HG02763 (cell line): ENCODE measurements at regions not wholly inside any gene's neighbourhood (a gene's known extent, or its start where the extent isn't known, plus 50 kb on each side); places are given as distances from the start of the nearest gene placed in this dataset.
"Not testable (repeated sequence)": the region's sequence is repeated elsewhere in the genome, so short reads cannot be mapped to it uniquely, and the experiment has no call there.

Experiments used
- ATAC-seq: cut with Tn5 transposase; IDR thresholded peaks from one replicate; pipeline ENCODE4 v1.9.1; 2021; ENCODE audit warnings: mild to moderate bottlenecking, moderate library complexity; ENCODE audit not compliant: unreplicated experiment

DNA sequence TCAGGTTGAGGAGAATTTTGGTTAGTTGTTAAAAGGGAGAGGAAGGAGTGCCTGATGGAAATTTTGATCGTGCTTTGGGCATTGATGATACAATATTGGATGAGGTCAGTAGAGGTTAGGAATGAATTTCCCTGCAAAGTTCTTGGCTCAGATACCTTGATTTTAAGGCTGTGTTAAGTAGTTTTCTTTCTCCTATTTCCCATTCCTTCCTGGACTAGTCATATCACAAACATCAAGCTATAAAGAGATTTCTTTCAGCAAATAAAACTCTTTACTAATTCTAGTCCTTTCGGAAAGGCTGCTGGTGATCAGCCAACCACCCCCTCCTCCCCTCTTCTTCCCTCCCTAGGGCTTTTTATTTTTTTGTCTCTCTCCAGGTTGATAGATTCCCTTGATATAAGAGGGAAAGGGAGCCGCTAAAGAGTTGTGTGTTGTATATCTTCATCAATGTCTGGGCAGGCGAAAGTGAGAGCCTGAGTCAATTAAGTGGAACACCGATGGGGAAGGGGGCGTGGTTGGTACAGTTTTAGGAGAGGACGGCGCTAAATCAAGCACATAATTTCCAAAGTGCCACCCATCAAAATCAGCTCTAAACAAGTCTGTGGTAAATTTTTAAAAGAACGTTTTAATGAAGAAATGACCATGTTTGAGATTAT, 100.1 kb upstream of the PLXNA2 start:
- no peak for ATAC-seq

- ATAC-seq, result no peak
Observed at GRCh38 chr1:208347191-208347590, 103.0 kb upstream of the PLXNA2 start.

- ATAC-seq, result no peak
Observed at GRCh38 chr1:208349694-208350330, 105.6 kb upstream of the PLXNA2 start.

DNA sequence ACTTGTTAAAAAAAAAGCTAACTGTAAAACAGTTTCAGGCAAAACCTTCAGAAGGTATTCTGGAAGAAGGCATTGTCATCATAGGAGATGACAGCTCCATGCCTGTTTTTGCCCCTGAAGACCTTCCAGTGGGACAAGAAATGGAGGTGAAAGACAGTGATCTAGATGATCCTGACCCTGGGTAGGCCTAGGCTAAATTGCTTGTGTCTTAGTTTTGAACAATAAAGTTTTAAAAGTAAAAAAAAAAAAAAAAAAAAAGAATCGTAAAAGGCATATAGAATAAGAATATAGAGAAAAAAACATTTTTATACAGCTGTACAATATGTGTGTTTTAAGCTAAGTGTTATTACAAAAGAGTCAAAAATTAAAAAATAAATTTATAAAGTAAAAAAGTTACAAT, 106.6 kb upstream of the PLXNA2 start:
- no peak for ATAC-seq

DNA sequence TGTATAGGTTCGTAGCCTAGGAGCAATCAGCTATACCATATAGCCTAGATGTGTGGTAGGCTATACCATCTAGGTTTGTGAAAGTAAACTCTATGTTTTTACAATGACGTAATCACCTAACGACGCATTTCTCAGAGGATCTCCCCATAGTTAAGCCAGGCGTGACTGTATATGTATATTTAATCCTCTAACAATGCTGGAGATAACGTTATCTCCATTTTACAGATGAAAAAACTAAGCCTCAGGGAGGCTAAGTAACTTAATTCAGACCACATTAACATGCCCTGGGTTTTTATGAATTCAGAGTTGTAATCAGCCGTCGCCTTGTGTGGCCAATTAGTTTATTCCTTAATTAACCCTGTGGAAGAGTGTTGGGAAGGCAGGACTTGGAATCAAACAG, 107.7 kb upstream of the PLXNA2 start:
- ATAC-seq, result no peak

GRCh38 chr1:208353797-208354196, 109.6 kb upstream of the PLXNA2 start:
- not testable (repeated sequence) for ATAC-seq

DNA sequence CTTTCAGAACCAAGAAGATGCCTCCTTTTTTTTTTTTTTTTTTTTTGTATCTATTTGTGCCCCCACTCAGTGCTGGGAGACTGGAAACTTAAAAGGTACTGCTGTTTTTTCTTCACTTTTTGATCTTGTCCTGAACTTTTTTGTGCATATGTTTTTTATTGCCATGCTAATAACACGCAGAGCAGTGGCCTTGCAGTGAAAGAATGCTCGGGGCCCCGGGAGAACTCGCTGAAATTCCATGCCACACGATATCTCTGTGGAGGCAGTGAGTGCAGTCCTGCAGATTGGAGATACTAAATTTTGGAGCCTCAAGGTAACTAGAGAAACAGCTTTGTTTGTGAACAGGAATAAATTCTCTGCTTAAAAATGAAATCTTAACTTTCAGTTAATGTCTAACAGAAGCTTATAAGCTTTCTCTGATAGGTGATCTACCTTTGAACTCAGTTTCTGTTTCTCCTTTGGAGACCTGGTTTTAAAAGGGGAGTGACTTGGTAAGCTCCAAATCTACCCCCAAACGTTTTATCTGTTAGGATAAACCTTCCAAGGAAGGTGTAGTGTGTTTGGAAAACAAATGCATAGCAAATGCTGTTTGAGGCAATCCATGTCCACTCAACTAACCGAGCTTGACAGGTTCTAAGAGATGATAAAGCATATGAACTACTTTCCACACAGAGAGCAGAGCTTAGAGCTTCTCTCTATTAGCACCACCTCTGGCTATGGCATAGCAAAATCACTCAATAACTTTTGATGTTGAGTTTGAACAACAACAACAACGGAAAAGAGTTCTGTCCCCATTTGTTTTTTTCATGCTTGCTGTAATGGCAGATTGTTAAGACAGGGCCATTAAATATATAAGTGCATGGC, 113.7 kb upstream of the PLXNA2 start:
- ATAC-seq, result no peak

- ATAC-seq, result no peak
Observed at GRCh38 chr1:208358651-208359050, 114.5 kb upstream of the PLXNA2 start.

GRCh38 chr1:208362011-208362410, 117.8 kb upstream of the PLXNA2 start:
- ATAC-seq, result no peak

DNA sequence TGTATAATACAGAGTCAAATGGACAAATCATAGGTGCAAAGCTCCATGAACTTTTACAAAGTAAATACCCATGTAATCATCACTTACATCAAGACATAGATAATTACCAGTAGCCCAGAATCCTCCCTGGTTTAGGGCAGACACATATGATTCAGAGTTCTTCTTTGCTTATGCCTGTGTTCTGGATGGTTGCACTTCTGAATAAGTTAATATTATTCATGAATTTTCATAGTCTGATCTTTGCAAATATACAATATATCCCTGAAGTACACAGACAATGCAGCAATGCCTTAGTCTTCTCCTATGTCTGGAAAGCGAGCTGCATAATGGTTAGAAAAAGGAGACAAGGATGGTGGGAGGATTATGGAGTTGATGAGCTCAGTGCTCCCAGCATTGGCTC, 122.4 kb upstream of the PLXNA2 start:
- ATAC-seq, result no peak

GRCh38 chr1:208369045-208369444, 124.9 kb upstream of the PLXNA2 start:
- ATAC-seq, result no peak

DNA sequence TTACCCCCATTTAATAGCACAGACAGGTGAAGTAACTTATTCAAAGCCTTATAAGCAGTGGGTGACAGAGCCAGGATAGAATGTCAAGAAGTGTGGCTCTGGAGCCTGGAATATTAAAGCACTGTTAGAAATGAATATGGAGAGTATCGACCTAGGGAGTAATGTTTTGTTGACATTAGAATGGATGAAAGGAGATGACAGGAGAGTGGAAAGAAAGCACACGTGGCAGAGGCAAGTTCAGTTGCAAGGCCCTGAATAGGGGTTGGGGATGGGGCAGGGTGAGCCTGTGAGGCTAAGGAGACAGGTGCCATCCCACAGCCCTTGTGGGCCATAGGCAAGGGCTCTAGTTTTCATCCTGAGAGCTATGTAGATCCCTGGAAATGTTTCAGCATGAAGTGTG, 125.5 kb upstream of the PLXNA2 start:
- ATAC-seq, result no peak

- ATAC-seq, result no peak
Observed at GRCh38 chr1:208374391-208374941, 130.3 kb upstream of the PLXNA2 start.

DNA sequence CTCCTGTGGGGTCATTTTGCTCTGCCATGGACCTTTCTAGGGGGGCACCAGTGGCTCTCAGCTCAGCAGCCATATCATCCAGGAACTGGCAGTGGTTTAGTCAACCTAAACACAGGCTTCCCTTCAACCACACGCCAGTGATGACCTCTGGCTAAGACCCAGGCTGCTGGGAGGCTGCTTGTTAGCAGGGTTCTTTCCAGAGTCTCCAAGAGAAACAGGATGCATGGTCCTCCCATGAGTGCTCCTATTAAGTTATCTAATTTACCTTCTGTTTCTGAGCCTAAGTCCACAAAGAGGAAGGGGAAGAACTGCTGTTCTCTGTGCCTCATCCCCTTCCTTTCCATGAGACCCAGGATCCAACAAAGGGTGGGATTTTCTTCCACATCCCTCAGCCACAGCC, 137.3 kb upstream of the PLXNA2 start:
- no peak for ATAC-seq

DNA sequence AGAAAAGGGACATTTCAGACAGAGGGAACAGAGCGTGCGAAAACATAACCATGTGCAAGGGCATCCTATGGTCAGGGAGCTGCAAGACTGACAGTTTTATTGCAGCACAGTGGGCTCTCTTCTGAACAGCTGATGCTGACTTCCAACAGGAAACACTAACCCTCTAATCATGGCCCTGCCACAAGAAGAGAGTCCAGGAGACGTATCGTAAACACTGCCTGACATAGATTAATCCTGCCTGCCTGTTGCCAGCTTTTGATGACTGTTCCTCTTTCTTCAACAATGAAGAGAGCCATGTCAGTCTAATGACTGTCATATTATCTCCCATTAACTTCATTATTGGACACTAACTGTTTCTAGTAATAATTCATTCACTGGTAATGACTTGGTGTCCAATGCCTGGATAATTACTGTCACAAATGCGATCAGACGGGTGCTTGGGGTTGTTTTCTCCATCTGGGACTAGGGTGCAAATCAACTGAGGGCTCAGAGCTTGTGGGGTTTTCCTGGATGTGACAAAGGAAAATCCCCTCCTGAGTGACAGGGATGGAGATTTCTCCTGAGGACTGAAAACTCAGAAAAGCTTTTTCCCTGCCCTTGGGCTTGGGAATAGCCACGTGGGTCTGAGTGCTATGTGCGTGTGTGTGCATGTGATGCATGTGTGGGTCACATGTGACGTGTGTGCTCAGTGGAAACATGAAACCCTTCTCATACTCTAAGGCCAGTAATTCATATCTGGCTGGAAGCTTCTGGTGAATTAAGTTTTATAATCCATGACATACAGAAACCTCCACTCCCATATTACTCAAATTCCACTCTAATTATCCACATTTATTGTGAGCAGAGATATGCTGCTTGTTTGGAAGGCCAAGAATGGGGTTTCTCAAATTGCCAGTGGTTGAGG, 144.0 kb upstream of the PLXNA2 start:
- ATAC-seq, result no peak

DNA sequence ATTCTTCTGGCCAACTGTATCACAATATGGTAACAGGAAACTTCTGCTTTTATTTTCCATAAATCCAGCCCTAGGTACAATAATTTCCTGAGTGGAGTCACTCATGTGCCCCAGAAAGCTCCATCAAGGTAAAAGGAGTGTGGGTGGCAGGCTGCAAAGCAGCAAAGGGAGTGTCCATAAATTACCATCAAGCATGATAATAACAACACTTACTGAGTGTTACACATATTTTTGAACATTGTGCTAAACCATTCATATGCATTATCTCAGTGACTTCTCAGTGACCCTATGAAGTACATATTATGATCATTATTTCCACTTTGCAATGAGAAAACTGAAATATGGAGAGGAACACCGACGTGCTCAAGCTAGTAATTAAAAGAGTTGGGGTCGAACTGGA, 149.2 kb upstream of the PLXNA2 start:
- ATAC-seq, result no peak

GRCh38 chr1:208393826-208394225, 149.6 kb upstream of the PLXNA2 start:
- no peak for ATAC-seq

GRCh38 chr1:208397286-208397685, 153.1 kb upstream of the PLXNA2 start:
- no peak for ATAC-seq

- ATAC-seq, result no peak
Observed at GRCh38 chr1:208405014-208405413, 160.8 kb upstream of the PLXNA2 start.

DNA sequence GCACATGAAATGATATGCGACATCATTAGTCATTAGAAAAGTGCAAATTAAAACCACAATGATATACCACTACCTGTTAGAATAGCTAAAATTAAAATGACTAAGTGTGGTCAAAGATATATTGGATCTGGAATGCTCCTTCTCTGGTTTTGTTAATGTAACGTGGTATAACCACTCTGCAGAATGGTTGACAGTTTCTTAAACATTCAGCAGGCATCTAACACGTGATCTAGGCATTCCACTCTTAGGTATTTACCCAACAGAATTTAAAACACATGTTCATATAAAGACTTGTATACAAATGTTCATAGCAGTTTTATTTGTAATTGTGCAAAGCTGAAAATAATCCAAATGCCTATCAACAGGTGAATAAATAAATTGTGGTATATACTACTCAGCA, 165.0 kb upstream of the PLXNA2 start:
- ATAC-seq, result no peak

GRCh38 chr1:208410409-208410808, 166.2 kb upstream of the PLXNA2 start:
- ATAC-seq, result no peak
